HG03432 (cell line): ENCODE measurements at regions not wholly inside any gene's neighbourhood (a gene's known extent, or its start where the extent isn't known, plus 50 kb on each side); places are given as distances from the start of the nearest gene placed in this dataset.

Experiments used
- ATAC-seq: cut with Tn5 transposase; IDR thresholded peaks from one replicate; pipeline ENCODE4 v1.9.1; 2021; ENCODE audit warnings: mild to moderate bottlenecking, moderate library complexity; ENCODE audit not compliant: unreplicated experiment

DNA sequence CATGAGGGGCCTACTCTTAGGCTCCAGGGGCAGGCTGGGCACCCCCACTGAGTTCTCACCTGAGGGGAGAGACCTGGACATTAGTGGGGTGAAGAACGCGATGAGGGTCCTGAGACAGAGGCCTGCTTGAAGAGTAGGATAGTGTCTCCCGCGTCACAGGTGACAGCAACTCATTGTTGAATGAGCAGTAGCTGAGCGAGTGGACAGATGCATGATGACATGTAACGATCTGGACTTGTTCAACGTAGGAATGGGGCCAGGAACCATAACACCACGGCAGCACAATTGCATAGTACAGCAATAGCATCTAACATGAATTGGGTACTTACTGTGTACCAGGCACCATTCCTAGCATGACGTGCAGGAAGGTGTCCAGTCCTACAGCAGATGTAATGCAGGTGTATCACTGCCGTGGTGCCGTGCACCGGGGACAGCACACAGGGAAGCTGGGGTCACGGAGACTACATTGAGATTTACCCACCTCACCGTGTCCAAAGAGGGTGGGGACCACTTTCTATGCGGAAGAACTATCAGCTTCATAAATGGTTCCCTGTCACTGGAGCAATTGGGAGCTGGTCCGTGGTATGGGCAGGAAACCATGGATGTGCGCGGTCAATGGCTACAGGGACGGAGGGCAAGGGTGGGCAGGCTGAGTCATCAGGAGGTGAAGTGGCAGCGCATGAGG, 1019.1 kb downstream of the TBC1D22A start:
- ATAC-seq, result no peak

DNA sequence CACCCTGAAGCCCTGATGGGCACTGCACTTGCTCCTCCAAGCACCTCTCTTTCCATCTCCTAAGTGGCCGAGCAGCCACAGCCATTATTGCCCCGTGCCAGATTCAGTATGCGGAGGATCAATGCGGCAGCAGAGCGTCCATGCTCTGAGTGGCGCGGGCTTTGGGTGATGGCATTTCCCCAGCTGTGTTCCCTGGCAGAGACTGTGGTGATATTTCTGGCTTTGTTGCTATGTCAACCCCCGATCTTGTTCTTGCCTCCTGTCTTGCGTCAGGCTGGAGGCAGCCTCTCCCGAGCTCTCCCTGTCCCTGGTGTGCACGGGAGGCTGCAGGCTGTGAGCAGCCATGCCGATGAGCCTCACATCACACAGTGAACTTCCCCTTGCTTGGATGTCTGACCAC, 1018.6 kb downstream of the TBC1D22A start:
- ATAC-seq, result no peak

DNA sequence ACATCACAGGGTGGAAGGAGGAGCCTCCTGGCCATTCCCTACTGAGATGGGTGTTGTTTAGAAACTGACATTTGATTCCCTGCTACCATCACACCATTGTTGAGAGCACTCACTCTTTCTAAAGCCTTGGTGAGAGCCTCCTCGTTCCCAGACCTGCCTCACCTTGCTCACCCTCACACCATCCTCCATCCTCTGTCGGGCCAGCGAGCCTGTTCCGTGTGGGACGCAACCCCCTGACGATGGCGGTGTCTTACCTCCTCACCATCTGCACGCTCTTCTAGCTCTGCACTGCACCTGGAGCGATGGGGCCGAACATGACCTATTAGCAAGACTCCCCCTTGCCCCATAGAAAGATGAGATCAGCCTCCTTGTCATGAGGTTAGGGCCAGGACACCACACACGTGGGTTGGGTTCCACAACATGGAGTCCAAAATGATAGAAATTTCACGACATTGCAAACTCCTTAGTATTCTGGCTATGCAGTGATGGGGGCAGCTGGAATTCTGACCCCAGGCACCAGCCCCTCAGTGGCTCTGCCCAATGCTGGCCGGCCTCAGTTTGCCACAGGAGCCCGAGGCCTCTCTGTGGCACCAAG, 1017.9 kb downstream of the TBC1D22A start:
- ATAC-seq, result no peak

DNA sequence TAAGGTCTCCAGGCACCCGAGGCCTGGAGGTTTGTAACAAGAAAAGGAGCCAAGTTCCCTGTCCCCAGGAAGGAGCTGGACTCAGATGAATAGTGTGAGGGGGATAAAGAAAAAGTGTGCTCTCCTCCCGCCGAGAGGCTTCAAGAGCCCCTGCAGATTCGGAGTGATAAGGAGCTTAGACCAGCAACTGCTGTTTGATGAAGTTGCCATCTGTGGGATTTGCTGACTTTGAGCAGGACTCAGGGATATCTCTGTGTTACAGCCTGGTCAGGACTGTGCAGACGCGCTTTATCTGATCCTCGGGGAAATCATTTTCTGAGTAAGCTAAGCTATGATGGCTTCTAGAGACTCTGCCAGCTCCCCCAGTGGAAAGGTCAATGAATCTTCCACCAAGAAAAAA, 1017.0 kb downstream of the TBC1D22A start:
- ATAC-seq, result no peak

DNA sequence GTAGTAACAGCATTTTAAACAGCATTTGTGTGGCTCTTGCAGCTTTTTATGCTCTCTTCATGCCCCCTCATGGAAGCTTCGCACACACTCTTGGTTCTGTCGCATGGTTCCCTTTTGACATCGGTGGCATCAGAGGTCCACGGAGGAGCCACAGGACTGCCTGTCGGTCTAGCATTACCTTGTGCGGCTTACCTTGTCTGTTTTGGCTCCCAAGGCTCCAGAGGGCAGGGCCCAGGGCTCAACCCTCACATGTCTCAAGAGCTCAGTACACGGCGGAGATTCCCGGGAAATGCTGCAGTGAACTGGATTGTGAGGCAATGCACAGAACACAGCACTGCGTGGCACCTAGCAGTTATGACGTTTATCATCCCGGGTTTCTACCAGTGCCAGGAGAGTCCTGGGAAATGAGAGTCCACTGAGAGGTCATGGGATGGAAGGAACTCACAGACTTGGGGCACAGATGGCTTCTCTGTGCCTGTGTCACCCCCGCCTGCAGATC, 1015.8 kb downstream of the TBC1D22A start:
- no peak for ATAC-seq

DNA sequence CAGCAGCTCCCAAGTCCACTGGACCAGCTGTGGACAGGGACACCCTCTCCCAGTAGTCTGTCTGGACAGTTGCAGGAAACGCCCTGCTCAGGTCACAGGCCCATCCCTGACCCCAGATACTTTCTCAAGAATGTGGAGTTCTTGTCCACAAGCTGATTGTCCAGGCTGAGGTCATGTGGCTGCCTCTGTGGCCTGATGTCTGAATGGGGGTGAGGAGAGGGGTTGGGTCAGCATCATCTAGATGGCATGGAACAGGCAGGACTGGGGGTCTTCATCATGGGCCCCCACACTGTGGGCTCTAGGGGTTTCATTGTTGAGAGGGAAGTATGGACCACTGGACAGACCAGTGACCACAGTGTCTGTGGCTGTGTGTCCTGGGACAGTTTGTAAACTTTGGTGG, 1015.0 kb downstream of the TBC1D22A start:
- no peak for ATAC-seq

DNA sequence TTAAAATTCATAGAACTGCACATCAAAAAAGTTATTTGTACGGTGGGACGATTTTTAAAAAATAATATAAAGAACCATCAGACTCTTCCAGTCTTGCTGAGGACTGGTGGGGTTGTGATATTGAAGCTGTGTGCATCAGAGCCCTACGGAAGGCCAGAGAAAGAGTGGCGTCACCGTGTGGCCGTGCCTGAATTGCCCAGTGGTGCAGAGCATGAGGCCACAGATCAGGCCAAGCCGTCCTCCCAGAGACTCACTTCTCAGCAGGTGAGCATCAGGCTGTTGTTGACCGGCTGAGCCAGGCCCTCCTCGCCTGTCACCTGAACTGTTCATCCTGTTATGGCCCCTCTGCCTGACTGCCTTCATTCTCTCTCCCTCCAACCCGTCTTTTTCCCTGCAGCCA, 1013.9 kb downstream of the TBC1D22A start:
- no peak for ATAC-seq

DNA sequence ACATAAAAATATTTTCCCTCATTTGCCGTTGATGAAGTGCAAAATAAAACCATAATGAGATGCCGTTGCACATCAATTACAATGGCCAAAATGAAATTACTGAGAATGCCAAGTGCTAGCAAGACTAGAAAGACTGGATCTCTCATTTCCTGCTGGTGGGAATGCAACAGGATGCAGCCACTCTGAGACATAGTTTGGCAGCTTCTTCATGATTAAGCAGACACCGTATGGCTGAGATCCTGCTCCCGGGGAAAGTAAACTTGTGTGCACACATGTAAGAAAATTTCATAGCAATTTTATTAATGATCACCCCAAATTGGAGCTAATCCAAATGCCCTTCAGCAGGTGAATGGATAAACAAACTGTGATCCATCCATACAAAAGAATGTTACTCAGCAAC, 1013.2 kb downstream of the TBC1D22A start:
- ATAC-seq, result no peak

DNA sequence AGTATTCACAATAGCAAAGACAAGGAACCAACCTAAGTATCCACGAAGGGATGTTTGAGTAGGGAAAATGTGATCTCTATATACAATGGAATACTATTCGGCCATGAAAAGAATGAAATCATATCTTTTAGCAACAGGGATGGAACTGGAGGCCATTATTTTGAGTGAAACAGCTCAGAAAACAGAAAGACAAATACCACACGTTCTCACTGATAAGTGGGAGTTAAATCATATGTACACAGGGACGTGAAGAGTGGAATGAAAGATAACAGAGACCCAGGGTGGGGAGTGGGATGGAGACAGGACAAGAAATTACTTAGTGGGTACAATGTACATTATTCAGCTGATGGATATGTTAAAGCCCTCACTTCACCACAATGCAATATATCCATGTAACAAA, 1012.7 kb downstream of the TBC1D22A start:
- ATAC-seq, result no peak

DNA sequence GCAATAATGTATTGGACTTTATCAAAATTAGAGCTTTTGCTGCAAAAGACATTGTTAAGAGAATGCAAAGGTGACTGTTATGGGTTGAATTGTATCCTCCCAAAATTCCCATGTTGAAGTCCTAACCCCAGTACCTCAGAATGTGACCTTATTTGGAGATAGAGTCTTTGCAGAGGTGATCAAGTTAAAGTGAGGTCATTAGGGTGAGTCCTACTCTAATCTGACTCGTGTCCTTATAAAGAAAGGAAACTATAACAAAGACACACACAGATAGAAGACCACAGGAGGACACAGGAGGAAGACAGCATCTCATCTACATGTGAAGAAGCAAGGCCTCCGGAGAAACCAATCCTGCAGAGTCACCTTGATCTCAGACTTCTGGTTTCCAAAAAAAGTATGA, 1011.2 kb downstream of the TBC1D22A start:
- no peak for ATAC-seq

DNA sequence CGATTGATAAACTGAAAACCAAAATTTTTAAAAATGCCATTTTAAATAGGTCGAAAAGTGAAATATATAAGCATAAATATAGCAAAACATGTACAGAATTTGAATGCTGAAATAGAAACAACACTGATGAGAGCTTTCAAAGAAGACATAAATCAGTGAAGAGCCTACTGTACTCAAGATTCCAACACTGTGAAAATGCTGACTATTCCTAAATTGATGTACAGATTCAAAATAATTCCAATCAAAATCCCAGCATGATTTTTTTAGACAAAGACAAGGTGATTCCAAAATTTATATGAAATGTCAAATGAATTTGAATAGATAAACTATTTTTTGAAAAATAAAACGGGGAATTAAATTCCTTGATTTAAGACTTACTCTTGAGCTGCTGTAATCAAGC, 1010.4 kb downstream of the TBC1D22A start:
- no peak for ATAC-seq

DNA sequence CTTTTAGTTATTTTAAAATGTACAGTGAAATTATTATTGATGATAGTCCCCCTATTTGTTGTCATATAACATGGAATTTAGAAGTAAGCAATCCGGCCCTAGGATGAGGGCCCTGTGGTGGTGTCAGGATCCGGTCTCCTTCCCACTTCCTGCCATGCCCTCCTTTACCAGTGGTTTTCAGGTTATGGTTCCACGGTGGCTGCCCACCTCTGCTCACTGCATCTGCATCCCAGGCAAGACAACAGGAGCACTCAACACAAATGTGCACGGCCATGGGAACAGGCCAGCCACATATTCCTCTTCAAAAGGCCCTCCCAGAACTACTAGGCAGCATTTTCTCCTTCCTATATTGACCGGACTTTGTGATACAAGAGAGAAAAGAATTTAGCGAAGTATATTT, 1007.2 kb downstream of the TBC1D22A start:
- ATAC-seq, result no peak

DNA sequence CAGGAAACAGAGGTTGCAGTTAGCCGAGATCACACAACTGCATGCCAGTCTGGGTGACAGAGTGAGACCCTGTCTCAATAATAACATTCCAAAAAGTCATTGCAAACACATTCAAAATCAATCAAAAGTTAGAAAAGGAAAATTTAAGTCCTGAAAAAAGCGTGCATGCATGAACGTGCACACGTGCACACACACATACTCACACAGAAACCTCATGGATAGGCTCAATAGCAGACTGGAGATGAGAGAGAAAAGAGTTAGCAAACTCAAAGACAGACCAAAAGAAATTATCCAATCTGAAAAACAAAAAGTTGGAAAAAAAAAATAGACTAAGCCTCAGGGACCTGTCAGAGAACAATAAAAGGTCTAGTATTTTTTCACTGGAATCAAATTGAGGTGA, 1005.6 kb downstream of the TBC1D22A start:
- no peak for ATAC-seq

DNA sequence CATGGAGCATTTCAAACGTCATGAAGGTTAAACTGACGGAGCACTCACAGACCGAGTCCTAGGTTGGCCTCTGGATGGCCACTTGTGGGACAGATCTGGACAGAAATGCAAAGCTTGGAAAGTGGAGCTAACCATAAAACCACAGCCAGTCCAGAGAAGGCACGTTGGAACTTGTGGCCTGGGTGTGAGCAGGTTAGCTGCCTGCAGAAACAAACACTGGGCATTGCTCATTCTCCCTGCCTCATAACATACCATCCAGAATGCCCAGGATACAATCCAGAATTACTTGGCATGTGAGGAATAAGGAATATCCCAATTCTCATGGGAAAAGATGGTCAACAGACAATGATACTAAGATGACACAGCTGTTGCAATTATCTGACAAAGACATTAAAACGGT, 1005.0 kb downstream of the TBC1D22A start:
- no peak for ATAC-seq

DNA sequence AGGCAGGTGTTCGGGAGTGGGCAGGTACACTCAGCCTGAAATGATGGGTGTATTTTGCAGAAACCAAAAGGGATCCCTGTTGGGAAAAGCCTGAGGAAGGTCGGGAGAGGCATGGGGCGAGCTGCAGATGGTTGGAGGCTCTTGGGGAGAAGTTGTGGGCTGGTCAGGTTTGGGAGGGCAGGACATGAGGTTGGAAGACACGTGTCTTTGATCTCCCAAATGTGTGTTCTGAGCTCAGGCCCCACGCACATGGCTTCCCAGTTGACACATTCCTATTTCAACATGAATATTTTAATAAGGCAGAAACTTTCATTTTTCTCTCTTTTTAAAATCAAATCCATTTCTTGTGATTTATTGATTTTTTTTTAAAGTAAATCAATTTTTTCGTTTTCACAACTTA, 1003.3 kb downstream of the TBC1D22A start:
- no peak for ATAC-seq

DNA sequence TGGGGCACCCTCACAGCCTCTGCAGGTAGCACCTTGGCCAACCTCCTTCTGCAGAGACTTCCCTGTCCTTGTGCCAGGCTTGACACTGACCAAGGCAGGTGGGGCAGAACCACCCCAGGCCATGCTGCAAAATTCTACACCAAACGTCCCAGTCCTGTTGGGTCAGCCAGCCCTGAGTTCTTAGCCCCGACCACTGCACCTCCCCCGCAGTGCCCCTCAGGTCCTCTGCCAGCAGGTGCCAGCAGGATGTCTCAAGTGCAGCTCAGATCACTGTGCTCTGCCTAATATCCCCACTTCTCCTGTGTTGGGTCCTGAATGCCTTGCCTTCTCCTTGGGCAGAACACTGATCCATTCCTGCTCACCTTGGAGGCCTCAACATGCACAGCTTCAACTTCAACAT, 999.7 kb downstream of the TBC1D22A start:
- no peak for ATAC-seq

DNA sequence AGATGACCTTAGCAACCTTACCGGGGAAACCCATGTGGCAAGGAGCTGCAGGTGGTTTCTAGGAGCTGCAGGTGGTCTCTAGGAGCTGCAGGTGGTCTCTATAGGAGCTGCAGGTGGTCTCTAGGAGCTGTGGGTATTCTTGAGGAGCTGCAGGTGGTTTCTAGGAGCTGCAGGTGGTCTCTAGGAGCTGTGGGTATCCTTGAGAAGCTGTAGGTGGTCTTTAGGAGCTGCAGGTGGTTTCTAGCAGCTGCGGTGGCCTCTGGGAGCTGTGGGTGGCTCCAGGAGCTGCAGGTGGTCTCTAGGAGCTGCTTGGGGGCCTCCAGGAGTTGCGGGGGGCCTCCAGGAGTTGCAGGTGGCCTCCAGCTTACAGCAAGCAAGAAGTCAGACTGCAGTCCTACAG, 997.5 kb downstream of the TBC1D22A start:
- ATAC-seq, result no peak

DNA sequence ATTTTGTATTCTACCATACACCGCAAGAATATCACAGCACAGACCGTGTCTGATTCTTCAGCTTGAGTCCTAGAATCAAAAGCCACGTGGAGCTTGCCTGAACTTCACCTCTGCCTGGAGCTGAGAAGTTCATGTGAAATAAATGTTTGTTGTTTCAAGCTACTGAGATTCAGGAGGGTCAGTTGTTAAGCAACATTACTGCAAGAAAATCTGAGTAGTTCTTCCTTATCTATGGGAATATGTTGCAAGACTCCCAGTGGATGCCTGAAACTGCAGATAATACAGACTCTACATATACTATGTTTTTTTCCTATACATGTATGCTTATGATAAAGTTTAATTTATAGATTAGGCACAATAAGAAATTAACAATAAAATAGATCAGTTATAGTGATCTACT, 995.3 kb downstream of the TBC1D22A start:
- ATAC-seq, result no peak

DNA sequence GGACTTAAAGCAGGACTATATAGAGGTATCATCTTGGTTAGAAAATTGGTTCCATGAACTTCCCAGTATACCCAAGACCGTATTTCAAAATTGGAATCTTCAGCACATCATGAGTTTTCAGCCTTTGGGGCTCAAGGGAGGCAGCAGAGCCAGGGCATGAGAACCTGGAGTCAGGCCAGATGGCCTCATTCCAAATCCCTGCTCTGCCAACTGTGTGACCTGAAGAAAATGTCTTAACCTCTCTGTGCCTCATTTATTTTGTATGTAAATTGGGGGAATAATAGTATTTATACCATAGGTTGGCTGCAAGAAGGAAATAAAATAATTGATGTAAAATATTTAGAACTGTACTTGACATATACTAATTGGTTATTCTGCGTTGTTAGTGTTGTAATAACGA, 987.6 kb downstream of the TBC1D22A start:
- no peak for ATAC-seq

DNA sequence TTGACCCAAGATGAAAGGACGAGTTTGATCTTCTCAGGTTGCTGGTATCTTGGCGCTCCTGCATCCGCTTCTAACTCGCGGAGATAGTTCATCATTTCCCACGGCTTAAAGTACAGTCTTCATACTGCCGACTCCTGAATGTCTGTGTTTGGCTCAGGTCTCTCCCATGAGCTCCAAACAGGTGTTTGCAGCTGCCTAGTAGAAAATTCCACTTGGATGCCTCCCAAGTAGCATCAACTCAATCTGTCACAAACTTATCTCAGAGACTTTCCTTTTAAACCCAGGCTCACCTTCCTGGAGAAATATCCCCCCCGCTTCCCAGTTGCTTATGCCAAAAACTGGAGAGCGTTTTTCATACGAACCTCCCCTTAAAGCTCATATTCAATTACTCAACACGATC, 986.5 kb downstream of the TBC1D22A start:
- ATAC-seq, result no peak

DNA sequence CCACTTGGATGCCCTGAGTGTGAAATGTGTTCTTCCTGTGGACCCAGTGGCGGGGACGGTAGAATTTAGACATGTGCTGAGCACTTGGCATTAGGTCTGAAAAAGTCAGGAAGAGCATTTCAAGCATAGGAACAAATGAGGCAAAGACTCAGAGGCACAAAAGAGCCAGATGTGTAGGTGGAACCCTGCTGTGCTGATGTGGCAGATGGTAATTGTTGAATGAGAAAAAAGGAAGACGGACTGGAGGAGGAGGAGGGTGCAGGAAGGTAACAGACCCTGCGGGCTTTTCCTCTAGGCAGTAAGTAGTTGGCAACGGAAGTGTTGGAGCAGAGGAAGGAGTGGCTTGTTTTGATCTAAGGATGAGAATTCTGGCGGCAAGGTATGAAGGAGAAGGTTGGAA, 985.8 kb downstream of the TBC1D22A start:
- ATAC-seq, result no peak

DNA sequence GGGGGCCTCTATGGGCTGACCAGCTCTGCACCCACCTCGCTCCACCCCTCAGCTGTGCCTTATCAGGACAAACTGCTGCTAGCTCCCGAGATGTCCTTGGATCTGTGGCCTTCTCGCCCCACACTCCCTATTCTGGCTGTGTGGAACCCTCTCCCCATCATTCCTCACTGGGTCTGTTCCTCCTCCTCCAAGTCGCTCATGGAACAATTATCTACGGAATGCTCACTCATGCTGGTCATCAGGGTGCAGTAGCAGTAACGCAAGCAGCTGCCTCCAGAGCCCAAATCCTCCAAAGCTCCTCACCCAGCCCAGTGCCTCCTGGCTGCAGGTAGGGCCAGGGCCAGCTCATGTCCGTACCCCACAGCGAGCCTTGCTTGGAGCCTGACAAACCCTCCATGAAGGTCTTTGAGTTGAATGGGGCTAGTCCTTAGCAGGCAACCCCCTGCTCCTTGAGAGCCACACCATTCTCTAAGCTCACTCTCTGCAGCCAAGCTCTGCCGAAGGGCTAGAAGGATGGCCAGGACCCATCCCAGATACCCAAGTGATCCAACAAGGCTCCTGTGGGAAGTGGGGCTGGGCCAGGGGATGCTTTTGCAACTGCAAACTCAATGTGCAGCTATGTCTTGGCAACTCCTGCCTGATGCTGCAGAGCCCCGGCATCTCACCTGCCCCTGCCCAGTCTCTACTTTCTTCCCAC, 977.8 kb downstream of the TBC1D22A start:
- no peak for ATAC-seq
